HG03060 (cell line): ENCODE measurements at regions not wholly inside any gene's neighbourhood (a gene's known extent, or its start where the extent isn't known, plus 50 kb on each side); places are given as distances from the start of the nearest gene placed in this dataset.

Experiments used
- ATAC-seq: cut with Tn5 transposase; IDR thresholded peaks from one replicate; pipeline ENCODE4 v1.9.1; 2021; ENCODE audit warnings: low read depth, moderate number of reproducible peaks; ENCODE audit not compliant: unreplicated experiment

DNA sequence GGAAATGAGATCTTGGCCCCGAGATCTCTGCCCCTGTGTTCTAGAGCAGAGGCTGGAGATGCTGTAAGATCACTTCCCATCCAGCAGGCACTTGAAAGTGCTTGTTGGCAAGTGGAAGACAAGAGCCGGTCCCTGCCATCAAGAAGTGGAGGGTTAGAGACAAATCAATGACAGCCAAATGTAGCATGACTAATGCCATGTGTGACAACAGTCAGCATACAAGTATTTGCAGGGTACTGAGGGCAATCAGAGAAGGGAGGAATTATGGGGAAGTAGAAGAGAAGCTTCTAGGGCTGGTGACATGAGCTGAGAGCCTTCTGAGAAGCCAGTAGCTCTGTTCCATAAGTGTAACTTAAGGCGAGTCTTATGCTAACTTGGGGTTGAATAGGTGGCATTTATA, 58.6 kb downstream of the TMEM17 start:
- ATAC-seq, result no peak

DNA sequence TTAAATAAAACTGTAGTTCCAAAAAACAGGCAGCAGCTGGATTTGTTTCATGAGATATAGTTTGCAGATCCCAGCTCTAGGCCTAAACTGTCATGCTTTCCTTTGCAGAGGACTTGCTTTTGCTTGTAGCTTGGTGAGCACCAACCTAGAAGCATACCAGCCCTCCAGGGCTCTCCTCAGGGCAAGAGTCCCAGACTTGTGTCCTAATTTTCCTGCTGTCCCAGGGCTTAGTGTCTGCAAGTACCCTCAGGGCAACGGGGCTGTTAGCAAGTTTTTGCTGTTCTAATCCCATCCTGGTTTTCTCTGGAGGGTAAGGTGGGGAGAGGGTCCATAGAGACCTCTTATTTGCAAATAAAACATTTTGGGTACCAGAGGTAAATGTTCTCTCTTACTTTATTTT, 59.5 kb downstream of the TMEM17 start:
- ATAC-seq, result no peak

DNA sequence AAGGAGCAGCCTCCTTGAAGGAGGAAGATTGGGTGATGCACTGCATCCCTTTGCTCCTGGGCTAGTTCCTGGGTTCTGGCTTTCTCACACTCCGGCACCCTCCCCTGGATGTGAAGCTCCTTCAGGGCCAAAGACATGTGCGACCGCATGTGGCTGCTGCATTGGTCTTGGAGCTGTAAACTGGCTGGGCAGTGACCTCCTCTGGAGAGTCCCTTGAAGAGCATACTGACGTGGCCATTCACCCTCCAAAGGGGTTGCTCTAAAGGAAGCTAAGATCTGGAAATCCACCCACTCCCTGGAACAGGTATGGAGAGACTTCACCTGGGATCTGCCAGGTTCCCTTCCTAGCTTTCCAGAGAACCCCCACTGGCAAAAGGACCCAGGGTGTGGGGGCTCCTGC, 62.1 kb downstream of the TMEM17 start:
- ATAC-seq, result no peak

DNA sequence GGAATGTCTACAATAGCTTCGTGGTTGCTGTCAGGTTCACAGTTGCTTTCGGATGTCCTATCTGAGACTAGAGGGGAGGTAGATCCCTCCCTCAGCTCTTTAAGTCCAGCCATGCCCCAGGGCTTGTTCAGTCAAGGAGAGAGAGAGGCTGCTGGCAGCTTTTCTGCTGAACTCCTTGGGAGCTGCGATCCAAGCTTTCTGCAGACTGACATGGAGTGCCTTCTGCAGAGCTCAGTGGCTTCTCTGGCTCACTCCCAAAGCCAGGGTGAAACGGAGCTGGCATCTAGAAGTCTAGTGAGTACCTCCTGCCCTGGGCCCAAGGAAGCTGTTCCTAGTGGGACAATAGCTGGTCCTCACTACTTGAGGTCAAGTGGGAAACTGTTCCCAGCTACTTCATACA, 62.5 kb downstream of the TMEM17 start:
- no peak for ATAC-seq

DNA sequence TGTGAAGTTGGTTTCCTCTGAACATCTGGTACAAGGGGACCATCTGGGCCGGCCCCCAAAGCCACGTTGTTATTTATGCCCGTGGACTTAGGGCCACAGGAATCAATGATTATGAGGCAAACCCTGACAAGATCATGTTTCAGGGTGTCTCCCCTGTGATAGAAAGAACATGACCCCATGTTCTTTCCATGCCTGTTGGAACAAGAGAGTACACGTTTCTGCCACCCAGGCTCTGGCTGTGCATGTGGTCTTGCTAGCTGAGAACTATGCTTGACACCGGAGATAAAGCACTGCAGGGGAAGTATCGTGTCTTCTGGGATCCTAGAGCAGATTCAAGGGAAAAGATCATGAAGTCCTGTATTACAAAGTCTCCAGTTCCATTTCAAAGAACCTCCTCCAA, 64.2 kb downstream of the TMEM17 start:
- ATAC-seq, result no peak

DNA sequence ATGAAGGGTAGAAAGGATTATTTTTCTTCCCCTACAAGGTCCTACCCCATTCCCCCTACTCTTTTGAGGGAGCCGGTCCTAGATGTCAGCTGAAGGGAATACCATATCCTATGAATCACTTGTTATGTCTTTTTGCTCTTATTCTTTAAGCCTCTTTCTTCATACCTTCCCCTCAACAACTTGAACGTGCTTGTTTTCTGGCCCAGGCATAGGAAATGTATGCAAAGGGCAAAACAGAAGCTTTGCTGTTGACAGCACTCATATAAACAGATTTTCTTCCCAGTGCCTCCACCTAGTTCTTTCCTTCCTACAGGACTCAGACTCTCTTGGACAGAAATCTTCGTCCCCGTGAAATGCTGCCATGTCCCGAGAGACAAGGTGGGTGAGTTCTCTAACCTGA, 64.6 kb downstream of the TMEM17 start:
- ATAC-seq, result no peak

DNA sequence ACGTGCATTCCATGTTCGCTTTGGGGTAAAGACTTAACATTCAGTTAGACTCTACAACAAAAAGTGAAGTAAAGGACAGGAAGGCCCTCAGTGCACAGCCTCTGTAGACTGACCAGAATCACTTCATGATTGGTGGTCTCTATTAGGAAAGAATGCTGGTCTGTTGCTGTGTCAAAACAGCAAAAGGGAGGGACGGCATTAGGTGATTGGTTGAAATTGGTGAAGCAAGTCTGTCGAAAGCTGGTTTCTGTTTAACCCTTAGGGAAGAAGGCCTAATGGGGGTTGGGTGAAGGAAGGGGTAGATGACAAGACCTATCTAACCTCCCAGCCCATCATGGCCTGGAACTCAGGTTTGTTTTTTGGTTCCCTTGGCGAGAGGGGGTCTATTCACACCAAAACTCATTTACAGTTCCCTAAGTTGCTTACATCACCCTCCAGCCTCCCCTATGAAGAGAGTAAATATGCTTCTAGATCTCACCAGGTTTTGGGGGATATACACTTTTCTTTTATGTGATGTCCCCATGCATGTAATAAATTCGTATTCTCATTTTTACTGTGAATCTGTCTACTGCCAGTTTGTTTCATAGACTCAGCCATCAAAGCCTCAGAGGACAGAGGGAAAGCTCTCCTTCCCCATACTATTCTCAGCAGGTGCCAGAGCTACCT, 65.6 kb downstream of the TMEM17 start:
- no peak for ATAC-seq

DNA sequence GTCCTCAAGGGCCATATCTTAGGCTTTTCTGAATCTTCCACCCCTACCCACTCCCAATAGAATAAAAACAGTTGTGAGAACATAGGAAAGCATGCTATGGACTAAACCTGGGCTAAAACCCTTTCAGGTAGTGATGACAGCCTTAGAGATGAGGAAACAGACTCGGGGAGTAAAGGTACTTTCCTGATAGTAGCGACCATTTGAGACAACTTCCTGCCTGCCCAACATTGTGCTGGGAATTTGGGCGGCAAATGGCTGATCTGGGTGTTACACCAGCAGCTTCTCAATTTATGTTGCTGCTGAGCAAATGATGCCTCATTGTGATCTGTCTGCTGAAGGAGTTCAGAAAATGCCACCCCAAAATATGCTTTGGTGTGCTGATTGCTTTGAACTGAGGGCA, 66.6 kb downstream of the TMEM17 start:
- ATAC-seq, result no peak

DNA sequence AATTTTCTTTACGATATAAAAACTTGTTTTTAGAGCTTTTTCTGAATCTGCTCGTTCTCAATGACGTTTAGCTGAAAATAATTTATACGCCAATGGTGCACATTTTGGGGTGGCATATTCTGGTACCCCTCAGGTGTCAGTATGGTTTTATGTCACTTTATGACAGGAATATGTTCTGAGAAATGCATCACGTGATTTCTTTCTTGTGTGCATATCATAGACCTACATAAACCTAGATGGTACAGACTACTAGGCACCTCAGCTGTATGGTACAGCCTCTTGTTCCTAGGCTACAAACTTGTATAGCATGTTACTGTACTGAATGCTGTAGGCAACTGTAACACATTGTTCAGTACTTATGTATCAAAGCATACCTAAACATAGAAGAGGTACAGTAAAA, 68.2 kb downstream of the TMEM17 start:
- ATAC-seq, result no peak

DNA sequence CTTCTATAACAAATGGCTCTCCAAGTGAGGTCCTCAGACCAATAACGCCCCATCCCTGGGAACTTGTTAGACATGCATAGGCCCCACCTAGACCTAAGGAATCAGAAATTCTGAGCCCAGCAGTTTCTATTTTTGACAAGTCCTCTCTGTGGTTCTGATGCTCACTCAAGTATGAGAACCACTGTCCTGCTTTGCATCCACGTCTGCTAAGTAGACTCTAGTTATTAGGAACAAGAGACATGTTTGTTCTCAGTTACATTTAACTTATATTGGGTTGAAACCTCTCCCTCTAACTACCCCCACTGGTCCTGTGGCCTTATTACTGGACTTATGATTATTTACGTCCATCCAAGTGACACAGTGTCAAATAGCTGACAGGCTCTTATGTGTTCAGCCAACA, 70.3 kb downstream of the TMEM17 start:
- ATAC-seq, result peak; percentile 64

DNA sequence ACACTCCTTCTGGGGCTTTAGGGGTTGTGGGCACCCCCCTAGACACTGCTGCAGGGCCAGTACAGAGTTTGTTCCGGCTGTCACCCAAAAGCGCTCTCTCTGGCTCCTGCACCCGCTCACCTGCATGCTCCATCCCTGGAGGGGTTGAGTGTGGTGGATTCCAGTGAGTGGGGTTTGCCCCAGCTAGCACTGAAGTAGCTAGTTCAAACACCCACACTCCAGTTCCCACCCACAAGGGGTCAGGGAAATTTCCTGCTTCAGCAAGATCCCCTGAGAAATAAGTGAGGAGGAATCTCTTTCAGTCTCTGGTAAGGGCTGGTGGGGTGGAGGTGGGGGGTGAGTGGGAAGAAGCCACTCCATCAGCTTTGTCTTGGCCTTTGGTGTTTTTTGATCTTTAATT, 73.6 kb downstream of the TMEM17 start:
- ATAC-seq, result no peak

DNA sequence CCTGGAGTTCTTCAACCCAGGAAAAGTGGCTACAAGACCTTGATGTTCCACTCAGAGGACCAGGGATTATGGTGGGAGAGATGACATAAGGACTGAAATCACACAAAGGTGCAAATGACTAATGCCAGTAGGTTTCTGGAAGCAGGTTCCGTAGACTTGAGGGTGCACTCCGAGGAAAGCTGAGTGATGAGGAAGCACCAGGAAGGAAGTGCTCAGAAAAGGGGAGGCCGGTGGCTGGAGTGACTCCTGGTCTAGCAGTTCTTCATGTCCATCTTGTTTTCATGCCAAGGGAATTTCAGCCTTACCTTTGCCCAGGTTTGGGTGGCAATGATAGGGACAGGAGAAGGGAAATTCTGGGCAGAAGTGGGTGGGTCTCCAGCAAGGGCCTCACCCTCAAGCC, 74.5 kb downstream of the TMEM17 start:
- no peak for ATAC-seq

DNA sequence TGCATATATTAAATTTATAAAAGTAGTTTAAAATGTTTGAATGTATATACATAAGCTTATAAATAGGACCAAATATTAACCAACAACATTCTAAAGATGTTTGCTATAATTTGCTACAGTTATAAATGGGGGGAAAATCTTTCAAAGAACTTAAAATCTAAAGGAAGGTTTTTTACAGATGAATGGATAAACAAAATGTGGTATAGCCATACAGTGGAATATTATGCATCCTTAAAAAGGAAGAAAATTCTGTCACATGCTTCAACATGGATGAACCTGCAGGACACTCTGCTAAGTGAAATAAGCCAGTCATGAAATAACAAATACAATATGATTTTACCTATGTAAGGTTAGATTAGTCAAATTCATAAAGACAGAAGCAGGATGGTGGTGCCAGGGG, 75.8 kb downstream of the TMEM17 start:
- no peak for ATAC-seq

DNA sequence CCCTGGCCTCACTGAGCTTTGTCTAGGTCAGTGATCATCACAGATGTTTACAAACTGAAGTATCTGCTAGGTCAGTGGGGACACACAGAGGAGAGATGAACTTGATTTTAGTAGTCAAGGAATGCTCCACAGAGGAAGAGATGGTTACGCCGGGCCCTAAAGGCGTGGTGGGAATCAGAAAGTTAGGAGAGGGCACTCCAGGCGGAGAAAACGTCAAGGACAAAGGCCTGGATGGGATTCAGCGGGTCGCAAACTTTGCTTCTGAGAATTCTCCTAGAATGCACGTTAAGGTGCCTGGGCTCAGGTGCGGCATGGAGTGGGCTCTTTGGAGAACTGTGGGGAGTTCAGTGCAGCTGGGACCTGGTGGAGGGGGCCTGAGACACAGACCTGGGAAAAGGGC, 78.8 kb downstream of the TMEM17 start:
- no peak for ATAC-seq

DNA sequence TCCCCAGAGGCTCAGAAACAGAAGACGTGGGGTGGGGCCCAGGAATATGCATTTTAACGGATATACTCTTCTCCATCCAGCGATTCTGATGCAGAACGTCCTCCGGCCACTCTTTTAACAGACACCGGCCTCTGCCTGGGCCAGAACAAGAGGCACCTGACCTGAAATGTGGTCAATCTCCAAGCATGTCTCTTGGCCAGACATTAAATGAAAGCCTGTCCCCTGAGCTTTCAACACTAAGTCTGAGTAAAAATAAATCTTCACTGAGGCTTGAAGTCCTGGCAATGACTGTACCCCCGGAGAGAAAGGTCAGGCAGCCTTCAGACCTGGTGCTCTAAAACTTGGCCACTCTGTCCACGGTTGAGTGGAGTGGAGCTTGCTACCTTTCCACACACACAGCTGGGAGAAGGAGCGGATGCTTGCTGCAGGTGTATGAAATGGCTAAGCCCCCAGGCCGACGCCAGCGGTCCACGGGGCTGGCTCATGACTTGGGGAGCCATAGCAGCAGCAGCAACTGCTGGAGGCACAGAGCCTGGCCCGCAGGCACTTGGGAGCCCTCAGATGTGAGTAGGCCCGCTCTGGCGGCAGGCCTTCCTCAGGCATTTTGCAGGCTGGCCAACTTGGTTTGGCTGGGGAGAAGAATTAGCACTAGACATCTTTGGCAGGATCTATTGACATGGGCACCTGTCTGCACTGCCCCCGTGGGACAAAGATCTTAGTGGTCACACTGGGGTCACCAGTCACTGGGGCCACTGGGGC, 79.7 kb downstream of the TMEM17 start:
- ATAC-seq, result no peak

DNA sequence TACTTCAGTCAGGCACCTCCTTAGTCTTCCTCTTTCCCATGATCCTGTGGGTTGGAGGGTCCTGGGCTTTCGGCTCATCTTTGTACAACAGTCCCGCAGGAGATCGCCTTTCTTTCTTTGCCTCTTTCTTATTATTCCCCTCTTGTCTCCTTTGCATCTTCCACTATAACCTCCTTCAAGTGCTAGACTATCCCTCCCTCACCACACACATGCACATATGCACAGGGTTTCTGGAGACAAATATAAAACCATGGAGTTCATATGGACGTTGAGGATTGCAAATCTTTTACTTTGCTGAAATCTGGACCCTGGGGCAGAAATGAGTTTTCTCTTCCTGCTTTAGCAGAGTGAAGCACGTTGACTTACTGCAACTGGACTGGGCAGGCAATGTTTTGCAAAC, 80.3 kb downstream of the TMEM17 start:
- ATAC-seq, result no peak

DNA sequence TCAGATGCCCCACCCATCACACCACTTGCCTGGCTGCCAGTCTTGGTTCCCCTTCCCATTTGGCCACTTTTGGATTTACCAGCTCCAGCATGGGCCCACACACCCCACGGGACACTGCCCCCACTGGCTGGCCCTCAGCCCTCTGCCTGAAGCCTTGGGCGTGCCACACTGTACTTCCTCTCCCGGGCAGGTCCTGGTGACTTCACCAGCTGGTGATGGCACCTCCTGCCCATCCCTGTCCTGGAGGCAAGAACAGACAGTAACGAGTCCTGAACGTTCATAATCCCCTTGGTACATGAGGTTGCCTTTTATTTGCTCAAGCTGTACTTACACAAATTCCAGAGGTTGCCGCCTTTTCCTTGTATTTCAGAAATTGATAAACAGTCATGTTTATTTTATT, 81.1 kb downstream of the TMEM17 start:
- no peak for ATAC-seq

DNA sequence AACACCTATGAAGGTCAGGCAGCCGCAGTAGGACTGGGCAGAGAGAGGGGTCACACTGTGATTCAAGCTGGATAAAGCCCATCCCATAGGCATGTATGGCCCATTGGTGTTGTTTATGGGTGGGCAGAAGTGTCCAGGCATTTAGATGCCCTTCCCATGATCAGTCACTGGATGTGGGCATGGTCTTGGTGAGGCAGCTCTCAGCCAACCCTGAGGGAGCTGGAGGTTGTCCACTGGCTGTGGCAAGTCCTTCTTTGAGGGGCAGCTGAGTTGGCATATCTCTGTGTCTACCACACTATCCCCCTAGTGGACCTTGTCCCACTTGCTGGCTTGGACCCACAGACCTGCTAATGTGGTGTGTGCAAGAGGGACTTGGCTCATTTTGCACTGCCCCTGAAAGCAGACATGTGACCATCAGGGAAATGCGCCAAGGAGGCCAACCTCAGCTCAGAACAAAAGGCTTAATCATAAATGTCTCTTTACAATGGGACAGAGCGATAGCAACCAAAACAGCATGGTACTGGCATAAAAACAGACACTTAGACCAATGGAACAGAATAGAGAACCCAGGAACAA, 82.0 kb downstream of the TMEM17 start:
- ATAC-seq, result no peak

DNA sequence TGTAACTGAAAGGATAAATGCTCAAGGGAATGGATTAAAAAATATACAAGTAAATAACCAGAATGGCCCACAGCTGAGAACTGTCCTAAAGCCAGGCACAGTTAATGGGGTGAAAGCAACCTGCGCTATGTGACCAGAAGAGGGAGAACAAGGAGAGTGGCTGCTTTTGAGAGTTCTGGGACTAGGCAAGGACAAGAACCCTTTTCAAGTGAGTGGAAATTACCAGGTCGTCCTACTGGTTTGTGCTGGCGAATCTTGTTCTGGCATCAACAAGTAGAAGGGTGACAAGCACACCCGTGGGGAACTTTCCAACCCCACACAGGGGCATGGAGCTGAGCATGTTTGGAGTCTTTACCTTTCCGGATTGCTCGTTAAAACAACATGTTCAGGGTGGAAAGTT, 82.8 kb downstream of the TMEM17 start:
- ATAC-seq, result no peak

DNA sequence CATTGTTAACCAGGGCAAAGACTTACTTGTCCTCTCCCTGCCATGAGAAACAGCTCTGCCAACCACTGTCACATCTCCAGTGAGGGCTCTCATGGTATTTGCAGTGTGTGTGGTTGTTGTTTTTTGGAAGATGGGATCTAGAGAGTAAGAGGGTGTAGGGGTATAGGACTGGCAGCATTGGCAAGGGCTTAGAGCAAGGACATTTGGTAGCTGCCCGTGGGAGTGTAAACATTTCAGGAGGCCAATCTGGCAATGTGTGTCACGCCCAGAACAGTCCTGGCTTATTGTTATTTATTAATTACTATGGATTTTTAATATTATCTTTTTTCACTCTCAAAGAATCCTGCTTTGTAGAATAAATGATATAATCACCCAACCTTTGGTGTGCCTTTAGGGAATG, 90.5 kb downstream of the TMEM17 start:
- no peak for ATAC-seq

DNA sequence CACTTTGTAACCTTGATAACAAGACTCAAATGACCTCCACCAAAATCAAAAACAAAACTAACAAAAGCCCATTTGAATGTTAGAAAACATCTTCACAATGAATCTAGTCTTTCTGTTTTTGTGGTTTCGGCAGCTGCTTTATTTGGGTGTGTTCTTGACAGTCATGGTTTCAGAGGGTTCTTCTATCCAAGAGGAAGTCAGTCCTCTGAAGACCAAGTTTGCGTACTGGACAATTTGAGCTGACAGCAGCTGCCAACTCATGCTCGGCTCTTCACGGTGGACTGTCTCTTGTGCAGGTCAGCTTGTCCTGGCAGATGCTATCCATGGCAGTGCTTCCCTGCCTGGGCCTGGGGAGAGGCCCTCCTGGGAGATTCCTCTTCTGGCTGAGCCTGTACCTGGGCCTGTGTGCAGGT, 91.0 kb downstream of the TMEM17 start:
- peak; percentile 55 for ATAC-seq

DNA sequence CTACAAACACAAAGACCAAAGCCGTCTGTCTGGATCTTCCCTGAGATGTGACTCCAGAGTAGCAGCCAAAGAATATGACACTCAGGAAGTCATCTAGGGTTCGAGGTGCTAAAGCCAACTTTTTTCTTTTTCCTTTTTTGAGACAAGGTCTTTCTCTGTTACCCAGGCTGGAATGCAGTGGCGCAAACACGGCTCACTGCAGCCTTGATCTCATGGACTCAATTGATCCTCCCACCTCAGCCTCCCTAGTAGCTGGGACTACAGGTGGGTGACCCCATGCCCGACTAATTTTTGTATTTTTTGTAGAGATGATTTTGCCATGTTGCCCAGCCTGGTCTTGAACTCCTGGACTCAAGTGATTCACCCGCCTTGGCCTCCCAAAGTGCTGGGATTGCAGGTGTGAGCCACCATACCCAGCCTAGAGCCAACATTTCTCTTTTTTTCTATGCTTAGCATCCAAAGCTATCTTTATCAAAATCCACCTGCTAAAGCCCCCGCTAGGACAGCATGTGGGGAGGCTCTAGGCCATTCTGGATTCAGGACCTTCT, 92.8 kb downstream of the TMEM17 start:
- ATAC-seq, result no peak
